Tibial nerve (tissue), 4 donors: ENCODE measurements at regions not wholly inside any gene's neighbourhood (a gene's known extent, or its start where the extent isn't known, plus 50 kb on each side); places are given as distances from the start of the nearest gene placed in this dataset.

Source experiments
- EP300 ChIP-seq, 2 donors: sonication (generic); formaldehyde crosslinking; IDR thresholded peaks; one replicate each; pipeline ENCODE4 v1.6.1; 2017; ENCODE audit warnings: antibody characterized with exemption in 2 of 2, mild to moderate bottlenecking in 1 of 2
- POLR2A ChIP-seq, 2 donors: fragments of 450-650 bp; IDR thresholded peaks; one replicate each; pipeline ENCODE4 v1.6.1; 2017; ENCODE audit warnings: antibody characterized with exemption in 2 of 2, mild to moderate bottlenecking in 2 of 2, moderate library complexity in 2 of 2
- TF ChIP-seq, protein P1 (sequence below), 5 experiments: fragments of 200-600 bp in 3 of 5; fragments of 450-650 bp in 2 of 5; sonication (generic) in 3 of 5; IDR thresholded peaks; one replicate each; pipeline ENCODE4 v1.5.1; 2016 to 2019; ENCODE audit warnings: antibody characterized with exemption in 5 of 5, mild to moderate bottlenecking in 3 of 5, moderate library complexity in 2 of 5

DNA sequence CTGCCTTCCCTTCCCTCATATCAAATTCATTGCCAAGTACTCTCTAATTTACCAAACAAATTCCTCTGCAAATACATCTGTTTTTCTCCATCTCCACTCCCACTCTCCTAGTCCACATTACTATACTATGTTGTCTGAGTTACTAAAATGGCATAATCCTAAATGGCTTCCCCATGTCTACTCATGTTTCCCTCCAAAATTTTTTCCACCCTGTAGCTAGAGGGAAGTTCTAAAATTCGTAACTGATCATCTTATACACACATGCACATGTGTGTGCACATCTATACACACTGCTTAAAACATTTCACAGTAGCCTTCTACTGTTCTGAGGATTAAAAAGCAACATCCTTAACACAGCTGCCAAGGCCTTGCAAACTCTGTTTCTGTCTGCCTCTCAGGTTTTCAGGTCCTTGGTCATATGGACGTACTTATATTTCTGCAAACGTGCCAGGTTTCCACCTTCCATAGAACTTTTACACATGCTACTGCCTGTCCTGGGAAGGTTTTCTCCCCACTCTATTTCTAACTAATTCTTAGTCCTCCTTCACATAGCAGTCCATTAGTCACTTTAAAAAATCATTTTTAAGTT lies 140.6 kb downstream of the LURAP1L start:
- TF ChIP-seq, protein P1, sequence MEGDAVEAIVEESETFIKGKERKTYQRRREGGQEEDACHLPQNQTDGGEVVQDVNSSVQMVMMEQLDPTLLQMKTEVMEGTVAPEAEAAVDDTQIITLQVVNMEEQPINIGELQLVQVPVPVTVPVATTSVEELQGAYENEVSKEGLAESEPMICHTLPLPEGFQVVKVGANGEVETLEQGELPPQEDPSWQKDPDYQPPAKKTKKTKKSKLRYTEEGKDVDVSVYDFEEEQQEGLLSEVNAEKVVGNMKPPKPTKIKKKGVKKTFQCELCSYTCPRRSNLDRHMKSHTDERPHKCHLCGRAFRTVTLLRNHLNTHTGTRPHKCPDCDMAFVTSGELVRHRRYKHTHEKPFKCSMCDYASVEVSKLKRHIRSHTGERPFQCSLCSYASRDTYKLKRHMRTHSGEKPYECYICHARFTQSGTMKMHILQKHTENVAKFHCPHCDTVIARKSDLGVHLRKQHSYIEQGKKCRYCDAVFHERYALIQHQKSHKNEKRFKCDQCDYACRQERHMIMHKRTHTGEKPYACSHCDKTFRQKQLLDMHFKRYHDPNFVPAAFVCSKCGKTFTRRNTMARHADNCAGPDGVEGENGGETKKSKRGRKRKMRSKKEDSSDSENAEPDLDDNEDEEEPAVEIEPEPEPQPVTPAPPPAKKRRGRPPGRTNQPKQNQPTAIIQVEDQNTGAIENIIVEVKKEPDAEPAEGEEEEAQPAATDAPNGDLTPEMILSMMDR (IDR thresholded peaks at IDR 0.05): no peak
- TF ChIP-seq POLR2A (IDR thresholded peaks at IDR 0.05): no peak
- TF ChIP-seq EP300 (IDR thresholded peaks at IDR 0.05): no peak
